ENCODE measurements at regions not wholly inside any gene's neighbourhood (a gene's known extent, or its start where the extent isn't known, plus 50 kb on each side); places are given as distances from the start of the nearest gene placed in this dataset.

- no peak for TF ChIP-seq EP300 (IDR thresholded peaks at IDR 0.05; ENCODE audit: borderline replicate concordance in 1 of 2, low read depth in 2 of 2, low read length in 2 of 2)
- TF ChIP-seq CTCF (IDR thresholded peaks at IDR 0.05; ENCODE audit: control extremely low read depth in 1 of 3, insufficient read depth in 1 of 3, low read depth in 1 of 3, low read length in 3 of 3): no peak
- TF ChIP-seq POLR2A (IDR thresholded peaks at IDR 0.05; ENCODE audit: control extremely low read depth in 1 of 2, low read depth in 2 of 2, low read length in 2 of 2): no peak
- TF ChIP-seq MAX (IDR thresholded peaks at IDR 0.05): no peak
These were observed 350.3 kb downstream of the TUSC7 start for GRCh38 chr3:117059956-117060270.
